ENCODE measurements at regions not wholly inside any gene's neighbourhood (a gene's known extent, or its start where the extent isn't known, plus 50 kb on each side); places are given as distances from the start of the nearest gene placed in this dataset.

GRCh38 chr6:98605705-98606104 lies 228.7 kb upstream of the POU3F2 start:
- DNase-seq (ENCODE audit: low read depth, low spot score), result no peak
- ChIA-PET POLR2A (no interaction called here), CTCF (interaction anchor here (1.2 kb wide), 1 partner anchor 11 kb away, joined by 3 read pairs; no protein-coding TSS in a partner anchor)
- TF ChIP-seq CTCF (IDR thresholded peaks at IDR 0.05; ENCODE audit: low read depth, low read length), result no peak
- Histone ChIP-seq H3K4me3 (ENCODE audit: low read depth, low read length) (no peak overlapping the region), H3K27me3 (ENCODE audit: control insufficient read depth, insufficient read depth, low read length) (no peaks in the 10 kb centered on the region), H3K27ac (ENCODE audit: low read depth, low read length) (no peak overlapping the region), H3K9me3 (ENCODE audit: control insufficient read depth, insufficient read depth, low read length) (no peaks in the 10 kb centered on the region; the same call in 1 of the 2 replicates)

- TF ChIP-seq CTCF (IDR thresholded peaks at IDR 0.05; ENCODE audit: low read depth, low read length), result no peak
- Histone ChIP-seq H3K4me3 (ENCODE audit: low read depth, low read length) (no peak overlapping the region), H3K27ac (ENCODE audit: low read depth, low read length) (no peak overlapping the region), H3K27me3 (ENCODE audit: control insufficient read depth, insufficient read depth, low read length) (no peaks in the 10 kb centered on the region), H3K9me3 (ENCODE audit: control insufficient read depth, insufficient read depth, low read length) (no peaks in the 10 kb centered on the region)
- CTCF ChIA-PET, result no interaction called here
- no peak for DNase-seq (ENCODE audit: low read depth, low spot score)
- POLR2A ChIA-PET, result no interaction called here
Observed at GRCh38 chr6:98627129-98627775, 207.1 kb upstream of the POU3F2 start.

GRCh38 chr6:98633886-98634285 lies 200.5 kb upstream of the POU3F2 start:
- no peak for TF ChIP-seq CTCF (IDR thresholded peaks at IDR 0.05; ENCODE audit: low read depth, low read length)
- ChIA-PET POLR2A (no interaction called here), CTCF (no interaction called here)
- DNase-seq (ENCODE audit: low read depth, low spot score), result no peak
- no peaks in the 10 kb centered on the region for H3K27me3 ChIP-seq (ENCODE audit: control insufficient read depth, insufficient read depth, low read length)
- H3K4me3 ChIP-seq (ENCODE audit: low read depth, low read length), result no peak overlapping the region
- H3K9me3 ChIP-seq (ENCODE audit: control insufficient read depth, insufficient read depth, low read length), result no peaks in the 10 kb centered on the region
- no peak overlapping the region for H3K27ac ChIP-seq (ENCODE audit: low read depth, low read length)

GRCh38 chr6:98634569-98634968 lies 199.8 kb upstream of the POU3F2 start:
- CTCF ChIA-PET, result no interaction called here
- Histone ChIP-seq H3K27me3 (ENCODE audit: control insufficient read depth, insufficient read depth, low read length) (no peaks in the 10 kb centered on the region), H3K27ac (ENCODE audit: low read depth, low read length) (no peak overlapping the region)

GRCh38 chr6:98635191-98635590 lies 199.2 kb upstream of the POU3F2 start:
- DNase-seq (ENCODE audit: low read depth, low spot score), result no peak
- POLR2A ChIA-PET, result no interaction called here
- no peak for TF ChIP-seq CTCF (IDR thresholded peaks at IDR 0.05; ENCODE audit: low read depth, low read length)
- H3K27me3 ChIP-seq (ENCODE audit: control insufficient read depth, insufficient read depth, low read length), result no peaks in the 10 kb centered on the region
- H3K27ac ChIP-seq (ENCODE audit: low read depth, low read length), result no peak overlapping the region
- CTCF ChIA-PET, result no interaction called here
- H3K4me3 ChIP-seq (ENCODE audit: low read depth, low read length), result no peak overlapping the region
- H3K9me3 ChIP-seq (ENCODE audit: control insufficient read depth, insufficient read depth, low read length), result no peaks in the 10 kb centered on the region

More at GRCh38 chr6:98634569-98634968, 199.8 kb upstream of the POU3F2 start:
- TF ChIP-seq CTCF (IDR thresholded peaks at IDR 0.05; ENCODE audit: low read depth, low read length), result no peak
- Histone ChIP-seq H3K4me3 (ENCODE audit: low read depth, low read length) (no peak overlapping the region), H3K9me3 (ENCODE audit: control insufficient read depth, insufficient read depth, low read length) (no peaks in the 10 kb centered on the region)
- POLR2A ChIA-PET, result no interaction called here
- no peak for DNase-seq (ENCODE audit: low read depth, low spot score)

Data from AG04450 (cell line).